HG02763 (cell line): ENCODE measurements at regions not wholly inside any gene's neighbourhood (a gene's known extent, or its start where the extent isn't known, plus 50 kb on each side); places are given as distances from the start of the nearest gene placed in this dataset.

Experiments used
- ATAC-seq: cut with Tn5 transposase; IDR thresholded peaks from one replicate; pipeline ENCODE4 v1.9.1; 2021; ENCODE audit warnings: mild to moderate bottlenecking, moderate library complexity; ENCODE audit not compliant: unreplicated experiment

DNA sequence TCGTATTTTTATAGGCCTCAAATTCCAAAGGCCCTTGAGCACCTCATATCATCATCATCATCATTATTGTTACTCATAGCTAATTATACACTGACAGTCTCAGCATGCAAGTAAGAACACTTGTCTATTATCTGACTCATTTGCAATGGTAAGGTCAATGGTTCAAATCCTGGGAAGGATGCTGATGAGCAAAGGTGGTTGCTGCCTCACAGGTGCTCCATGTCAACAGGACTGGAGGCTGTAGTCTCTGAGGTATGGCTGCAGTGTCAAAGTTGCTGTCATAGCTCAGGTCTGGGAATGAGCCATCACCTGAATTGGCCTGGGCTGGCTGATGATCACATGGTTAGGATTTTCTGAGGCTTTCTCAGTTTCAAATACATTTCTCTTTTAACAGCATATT lies 379.3 kb downstream of the BCL11A start:
- no peak for ATAC-seq

DNA sequence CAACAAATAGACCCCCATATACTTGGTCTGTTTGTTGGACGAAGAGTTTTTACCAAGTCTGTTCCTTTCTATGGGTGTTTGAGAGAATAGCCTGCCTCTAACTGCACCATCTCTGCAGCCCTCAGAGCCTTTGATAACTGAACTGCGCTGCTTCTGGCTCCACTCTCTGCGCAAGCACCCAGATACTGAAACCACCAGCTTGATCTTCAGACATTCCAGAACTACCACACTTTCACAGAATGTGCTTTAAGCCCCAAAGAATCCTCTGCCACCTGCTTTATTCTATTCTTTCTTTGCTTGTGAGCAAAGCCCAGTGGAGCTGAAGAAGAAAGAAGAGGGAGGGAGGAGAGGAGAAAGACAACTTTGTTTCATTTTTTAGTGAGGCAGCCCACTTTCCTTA lies 380.7 kb downstream of the BCL11A start:
- ATAC-seq, result no peak

DNA sequence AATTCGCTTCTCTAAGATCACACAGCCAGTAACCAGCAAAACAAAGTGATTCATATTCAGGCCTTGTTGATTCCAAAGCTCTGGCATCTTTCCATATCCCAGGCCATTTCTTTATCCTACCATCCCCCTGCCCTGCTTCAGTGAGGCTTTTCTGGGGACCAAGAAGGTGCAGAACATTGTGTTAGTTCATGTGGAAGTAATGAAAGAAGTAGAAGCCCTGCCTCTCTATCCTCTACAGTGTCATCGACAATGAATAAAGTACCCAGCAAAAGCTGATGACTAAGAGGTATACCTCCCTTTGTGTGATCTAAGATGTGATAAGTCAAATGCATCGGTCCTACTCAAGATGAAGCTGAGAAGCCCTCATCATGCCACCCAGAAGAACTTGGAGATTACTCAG lies 383.2 kb downstream of the BCL11A start:
- ATAC-seq, result no peak

DNA sequence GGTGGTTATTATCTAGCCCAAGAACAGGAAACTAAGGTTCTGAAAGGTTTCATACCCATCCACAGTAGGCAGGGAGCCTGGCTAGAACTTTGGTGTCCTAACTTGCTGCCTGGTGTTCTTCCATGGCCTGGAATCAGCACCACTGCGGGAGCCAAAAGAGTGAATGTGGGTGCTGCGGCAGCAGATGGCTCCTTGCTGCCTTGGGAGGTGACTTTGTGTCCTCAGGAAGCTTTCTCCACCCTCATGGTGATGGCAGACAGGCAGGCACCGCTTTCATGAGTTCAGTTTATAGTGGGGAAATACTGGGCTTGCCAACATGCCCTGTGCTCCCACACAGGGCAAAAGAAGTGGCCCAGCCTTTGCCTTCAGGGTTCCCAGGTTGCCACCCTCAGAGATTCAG lies 385.2 kb downstream of the BCL11A start:
- ATAC-seq, result no peak

DNA sequence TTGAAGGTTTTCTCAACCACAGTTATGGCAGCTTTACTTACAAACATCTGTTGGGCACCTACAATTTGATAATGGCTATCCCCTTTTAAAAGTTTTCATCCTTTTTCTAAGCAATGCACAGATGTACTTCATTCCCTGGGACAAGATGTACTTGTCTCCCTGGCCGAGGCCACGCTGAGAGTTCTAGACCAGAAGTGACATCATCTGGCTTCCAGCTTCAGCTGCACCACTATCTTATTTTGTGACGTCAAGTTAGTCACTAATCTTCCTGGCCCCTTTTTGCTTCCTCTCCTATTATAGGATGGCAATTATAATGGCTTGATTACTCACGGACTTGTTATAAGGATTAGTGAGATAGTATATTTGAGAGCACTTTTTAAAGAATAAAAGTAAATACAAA lies 386.4 kb downstream of the BCL11A start:
- ATAC-seq, result no peak

DNA sequence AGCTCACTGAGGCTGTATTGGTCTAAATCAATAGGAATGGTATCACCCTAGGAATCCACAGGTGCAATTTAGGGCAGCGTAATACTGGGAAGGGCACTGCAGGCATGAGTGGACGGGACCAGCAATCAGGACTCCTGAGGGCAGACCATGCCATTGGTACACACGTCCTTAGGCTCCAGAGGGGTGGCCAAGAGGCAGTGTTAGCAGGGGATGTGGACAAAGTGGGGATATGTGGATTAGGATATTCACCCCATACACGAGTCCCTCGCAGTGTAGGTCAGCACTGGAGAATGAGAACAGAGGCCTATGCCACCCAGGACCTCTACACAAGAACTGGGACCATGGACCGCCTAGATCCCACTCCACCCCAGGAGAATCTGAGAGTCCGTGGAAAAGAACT lies 389.8 kb downstream of the BCL11A start:
- no peak for ATAC-seq

DNA sequence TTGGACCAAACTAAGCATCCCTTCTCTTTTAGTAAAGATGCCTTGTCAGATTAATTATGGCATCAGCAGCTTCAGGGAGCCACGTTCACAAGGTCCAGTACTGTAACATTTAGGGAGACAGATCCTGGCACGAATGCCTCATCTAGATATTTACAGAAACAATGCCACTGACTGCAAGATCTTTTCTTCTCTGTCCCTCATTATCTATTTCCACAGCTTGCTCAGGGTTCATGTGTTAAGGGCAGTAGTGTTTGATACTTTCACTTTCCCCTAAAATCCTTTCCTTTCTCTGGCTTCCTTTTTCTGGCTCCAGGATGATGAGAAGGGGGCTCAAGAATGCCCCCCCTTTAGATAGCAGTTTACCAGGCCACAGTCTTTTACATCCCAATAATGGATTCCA lies 393.9 kb downstream of the BCL11A start:
- ATAC-seq, result no peak

DNA sequence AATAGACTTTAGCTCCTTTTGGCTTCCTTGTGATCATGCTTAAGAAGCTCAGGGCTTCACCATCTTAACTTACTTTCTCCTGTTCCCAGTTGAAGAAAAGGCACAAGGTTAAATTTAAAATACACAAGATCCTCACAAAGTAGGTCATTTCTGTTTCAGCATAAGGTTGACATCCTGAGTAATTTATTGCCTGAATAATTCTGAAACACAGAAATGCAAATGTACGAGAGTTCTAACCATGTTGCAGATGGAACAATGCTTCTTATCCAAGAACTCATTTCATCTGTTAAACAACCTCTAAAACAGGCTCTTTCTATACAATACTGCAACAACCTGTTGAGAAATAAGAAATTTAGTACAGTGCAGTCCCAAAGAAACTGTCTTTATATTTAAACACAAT lies 395.2 kb downstream of the BCL11A start:
- ATAC-seq, result no peak

DNA sequence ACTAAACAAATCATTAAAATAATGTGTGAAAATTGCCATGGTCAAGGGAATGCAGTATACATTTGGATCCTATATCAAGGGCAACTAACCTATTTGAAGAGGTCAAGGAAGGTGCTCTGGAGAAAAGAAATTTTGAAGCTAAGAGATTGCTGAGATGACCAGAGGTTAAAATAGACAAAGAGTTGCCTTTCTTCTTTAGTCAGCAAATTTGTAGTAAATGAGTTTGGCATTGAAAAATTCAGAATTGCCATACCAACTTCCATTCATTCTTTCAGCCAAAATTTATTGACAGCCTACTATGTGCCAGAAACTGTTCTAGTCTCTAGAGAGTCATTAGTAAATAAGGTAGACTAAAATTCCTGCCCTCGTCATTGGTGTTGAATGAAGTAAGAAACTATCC lies 396.2 kb downstream of the BCL11A start:
- no peak for ATAC-seq

DNA sequence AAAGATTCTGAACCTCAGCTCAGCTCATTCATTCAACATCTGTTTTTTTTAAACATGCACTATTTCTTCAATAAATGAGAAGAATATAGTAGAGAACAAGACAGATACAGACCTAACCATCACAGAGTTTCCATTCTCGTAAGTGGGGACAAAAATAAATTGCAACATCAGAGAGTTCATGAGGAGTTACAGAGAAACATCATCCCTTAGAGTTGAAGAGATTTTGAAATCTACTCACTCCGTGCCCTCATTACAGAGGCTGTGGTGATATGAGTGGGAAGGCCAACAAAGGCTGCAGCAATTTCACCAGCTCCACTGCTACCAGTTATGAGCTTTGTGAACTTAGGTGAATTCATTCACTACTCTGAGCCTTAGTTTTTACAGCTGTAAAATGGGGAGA lies 399.3 kb downstream of the BCL11A start:
- no peak for ATAC-seq

DNA sequence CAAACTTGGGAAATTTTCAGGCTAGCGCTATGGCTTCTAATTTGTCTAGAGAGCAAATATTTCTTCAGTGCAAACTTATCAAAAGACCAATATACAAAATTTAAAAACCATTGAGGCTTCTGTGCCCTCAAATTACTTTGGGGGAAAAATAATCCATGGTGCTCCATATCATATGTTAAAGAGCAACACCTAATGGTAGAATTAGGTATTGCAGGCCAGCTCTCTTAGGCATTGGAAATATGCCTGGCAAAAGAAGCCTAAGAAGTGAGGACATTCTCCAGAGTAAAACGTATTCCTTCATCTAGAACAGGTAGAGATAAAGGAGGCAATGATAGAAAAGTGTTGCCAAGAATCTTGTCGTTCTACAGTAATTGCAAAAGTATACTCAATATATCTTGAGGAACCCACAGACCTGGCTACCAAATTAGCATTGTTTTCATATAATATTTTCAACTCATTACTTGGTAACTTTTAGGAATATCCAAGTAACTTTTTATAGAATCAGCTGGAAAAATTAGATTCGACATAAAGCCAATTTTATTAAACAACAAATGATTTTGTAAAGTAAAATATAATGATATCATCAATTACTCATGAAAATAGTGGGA lies 401.1 kb downstream of the BCL11A start:
- ATAC-seq, result no peak

DNA sequence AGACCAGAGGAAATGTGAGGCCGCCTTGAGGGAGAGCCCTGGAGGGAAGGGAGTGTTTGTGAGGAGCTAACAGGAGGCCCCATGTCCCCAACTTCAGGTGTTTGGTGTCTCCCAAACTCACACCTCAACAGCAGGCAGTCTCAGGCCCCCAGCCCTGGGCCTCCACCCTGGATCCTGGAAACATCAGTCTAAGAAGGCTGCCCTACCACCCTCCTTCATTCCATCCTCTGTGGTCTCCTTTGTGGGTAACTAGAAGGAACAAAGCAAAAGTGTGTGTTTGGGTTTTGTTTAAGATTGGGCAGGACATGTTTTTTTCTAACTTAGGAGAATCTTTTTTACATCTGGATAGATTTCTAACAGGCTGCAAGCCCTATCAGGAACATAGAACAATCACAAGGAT lies 404.3 kb downstream of the BCL11A start:
- no peak for ATAC-seq

DNA sequence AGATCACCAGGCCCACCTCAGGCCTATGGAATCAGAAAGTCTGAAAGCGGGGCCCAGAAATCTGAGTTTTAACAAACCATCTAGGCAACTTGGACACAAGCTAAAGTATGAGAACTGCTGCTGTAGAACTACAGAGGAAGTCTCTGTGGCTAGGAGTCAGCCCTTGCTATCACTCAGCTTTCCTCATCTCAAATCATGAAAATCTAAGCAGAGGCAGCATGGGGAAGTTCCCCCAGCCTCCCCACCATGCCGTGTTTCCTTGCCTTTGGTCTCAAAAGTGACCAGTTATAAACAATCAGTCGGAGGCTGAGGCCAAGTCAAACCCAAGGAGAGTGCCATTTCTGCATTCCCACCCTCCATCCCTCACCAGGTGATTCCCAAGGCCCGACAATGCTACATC lies 404.7 kb downstream of the BCL11A start:
- ATAC-seq, result no peak

DNA sequence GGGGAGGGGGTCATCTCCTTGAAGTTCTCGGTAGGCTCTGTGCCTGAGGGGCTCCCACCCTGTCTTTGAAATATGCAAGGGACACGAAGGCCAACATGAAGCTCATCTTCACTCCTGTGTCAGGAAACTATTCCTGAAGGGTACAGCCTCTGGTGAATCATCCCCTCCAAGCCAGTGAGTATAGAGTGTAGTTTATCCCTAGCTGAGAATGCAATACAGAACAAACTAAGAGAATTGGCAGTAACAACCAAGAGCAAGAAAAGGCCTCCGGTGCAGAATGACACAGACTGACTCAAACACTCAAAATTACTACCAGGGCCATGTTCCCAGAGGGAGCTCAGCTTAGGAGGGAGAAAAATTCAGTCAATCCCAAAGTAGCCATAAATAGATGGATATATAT lies 413.3 kb downstream of the BCL11A start:
- no peak for ATAC-seq

DNA sequence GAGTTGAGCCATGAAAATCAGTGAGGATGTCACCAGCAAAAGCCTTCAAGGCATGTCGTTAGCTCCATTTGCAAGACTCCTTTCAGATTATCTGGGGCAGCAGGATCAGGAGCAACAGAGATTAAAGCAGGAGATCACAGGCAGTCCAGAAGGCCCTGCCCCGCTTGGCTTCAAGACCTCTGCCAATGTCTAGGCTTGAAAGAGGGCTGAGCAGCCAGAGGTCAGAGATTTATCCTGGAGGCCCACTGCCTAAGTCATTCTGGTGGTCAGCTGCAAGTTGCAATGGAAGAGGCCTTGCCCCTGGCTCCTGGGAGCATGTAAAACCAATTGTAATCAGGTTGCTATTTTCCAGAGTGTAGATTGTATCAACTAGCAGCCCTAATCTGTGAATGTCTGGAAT lies 416.5 kb downstream of the BCL11A start:
- no peak for ATAC-seq

DNA sequence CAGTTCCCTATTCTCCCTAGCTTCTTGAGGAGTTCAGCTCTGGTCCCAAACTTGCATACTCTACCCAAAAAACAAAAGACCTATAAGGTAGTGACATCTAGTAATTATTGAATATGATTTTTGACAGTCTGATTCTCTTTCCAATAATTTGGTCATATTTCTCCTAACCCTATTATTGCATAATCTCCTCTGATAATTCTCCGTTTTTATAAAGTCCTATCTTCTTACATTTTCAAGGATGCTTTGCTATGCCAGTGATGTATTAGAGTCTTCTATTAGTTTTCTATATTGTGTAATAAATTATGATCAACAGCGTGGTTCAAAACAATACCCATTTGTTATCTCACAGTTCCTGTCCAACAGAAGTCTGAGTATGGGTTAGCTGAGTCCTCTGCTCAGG lies 426.3 kb downstream of the BCL11A start:
- ATAC-seq, result no peak

DNA sequence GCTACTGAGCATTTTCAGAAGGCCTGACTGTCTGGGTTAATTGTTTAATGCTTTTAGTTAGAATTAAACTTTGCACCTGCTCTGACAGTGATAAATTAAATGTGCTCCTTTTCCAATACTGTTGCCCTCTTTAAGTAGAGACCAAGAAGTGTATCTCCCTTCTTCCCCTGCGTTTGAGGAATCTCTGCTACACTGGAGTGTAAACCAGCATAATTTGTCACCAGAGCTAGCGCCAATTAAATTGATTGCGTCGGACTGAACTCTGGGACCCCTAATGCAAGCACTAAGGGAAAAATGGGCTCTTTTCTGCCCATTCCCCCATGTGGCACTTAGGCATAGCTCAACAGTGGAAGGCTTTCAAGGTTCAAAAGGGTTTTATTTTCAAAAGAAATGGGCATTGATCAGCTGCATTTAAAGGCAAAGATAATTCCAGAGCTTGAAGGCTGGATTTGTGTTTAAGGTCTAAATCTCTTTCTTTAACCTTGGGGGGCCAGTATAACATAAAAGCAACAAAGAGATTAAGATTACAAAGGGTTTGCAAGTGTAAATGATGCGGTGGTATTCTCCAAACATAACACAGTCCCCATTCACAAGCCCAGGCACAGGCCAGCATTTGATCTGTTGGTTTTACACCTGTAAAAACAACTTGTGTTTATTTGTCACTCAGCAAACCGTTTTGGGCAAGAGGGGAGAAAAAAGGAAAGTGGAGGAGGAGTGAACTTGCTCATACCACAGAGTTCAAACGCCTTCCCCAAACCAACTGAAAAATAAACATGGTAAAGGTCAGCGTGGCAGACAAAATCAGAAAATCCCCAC lies 427.6 kb downstream of the BCL11A start:
- no peak for ATAC-seq

DNA sequence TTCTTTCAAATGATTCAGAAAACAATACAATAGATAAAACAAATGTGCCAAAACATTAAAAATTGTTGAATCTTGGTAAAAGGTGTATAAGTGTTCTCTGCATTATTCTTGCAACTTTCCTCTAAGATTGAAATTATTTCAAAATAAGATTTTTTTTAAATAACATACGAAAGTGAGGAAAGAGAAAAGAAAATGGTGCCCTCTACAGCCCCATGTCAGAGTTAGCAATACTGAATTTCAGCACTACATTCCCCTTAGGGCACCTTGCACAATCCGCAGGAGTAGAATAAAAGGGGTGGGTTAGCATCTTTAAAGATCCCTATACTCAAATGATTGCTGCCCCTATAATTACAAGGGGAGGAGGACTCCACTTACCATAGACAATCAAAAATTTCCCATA lies 433.7 kb downstream of the BCL11A start:
- no peak for ATAC-seq

DNA sequence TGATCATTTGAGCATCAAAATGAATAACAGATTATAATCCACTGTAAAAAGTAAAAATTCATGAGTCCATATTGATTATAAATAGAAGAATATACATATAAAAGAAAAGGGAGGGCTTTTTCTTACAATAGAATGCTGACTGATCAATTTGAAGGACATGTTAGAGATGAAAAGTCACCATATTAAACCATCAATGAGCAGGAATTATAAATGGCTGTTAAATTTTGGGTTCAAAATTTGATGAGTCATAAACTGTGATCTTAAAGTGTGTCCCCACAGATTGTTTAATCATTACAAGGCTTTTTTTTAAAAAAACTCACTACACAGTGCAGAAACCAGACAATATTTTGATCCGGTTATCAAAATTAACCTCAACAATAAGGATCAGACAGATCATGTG lies 434.5 kb downstream of the BCL11A start:
- ATAC-seq, result no peak

DNA sequence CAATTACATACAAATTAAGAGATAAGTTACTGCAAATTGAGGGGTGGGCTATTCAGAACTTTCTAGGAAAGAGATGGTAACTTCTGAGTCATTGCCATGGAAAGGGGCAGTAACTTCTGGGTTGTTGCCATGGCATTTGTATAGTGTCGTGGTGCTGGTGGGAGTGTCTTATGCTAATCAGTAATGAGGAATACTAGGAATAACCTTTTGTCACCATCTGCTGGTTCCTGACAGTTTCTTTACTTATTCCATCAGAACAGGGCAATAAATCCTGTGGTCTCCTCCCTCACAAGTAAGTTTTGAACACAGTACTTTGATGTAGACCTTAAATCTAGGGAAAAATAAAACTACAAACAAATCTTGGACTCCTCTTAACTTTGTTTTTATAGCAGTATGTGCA lies 435.4 kb downstream of the BCL11A start:
- ATAC-seq, result no peak

DNA sequence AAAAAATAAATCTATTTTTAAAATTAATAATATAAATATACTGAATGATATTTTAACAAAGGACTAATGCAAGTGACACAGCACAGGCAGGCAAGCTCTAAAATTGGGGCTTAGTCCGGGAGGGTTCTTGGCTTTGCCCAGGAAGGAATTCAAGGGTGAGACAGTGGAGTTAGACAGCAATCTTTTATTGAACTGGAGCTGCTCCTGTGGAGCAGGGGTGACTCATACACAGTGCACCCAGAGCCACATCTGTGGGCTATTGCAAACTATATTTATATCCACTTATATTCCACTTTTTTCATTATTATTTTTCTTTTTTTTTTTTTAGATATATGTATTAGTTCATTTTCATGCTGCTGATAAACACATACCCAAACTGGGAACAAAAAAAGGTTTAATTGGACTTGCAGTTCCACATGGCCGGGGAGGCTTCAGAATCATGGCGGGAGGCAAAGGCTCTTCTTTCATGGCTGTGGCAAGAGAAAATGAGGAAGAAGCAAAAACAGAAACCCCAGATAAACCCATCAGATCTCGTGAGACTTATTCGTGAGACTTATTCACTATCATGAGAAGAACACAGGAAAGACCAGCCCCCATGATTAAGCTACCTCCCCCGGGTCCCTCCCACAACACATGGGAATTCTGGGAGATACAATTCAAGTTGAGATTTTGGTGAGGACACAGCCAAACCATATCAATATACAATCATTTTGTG lies 437.1 kb downstream of the BCL11A start:
- ATAC-seq, result no peak

DNA sequence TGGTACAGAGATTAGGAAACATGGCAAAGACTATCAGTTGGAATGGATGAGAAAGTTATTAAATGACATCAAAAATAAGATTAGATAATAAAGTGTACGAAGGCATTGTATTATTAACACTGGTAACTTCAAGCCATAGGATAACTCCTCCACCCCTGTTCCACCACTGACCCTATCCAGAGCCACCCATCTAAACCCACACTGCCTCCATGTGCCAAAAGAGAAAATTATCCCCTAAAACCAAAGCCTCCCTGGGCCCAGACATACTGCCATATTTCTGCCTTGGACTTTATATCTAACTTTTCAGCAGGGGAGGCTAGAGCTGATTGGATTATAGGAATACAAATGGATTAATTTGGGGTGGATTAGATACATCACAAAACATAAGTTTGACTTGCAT lies 443.7 kb downstream of the BCL11A start:
- no peak for ATAC-seq
